OCI-LY3 (cell line): ENCODE measurements at regions not wholly inside any gene's neighbourhood (a gene's known extent, or its start where the extent isn't known, plus 50 kb on each side); places are given as distances from the start of the nearest gene placed in this dataset.

Experiments used
- CTCF ChIP-seq: fragments of 200-600, 300-600 bp; sonication (generic); IDR thresholded peaks from 2 replicates; pipeline ENCODE4 v1.5.1; 2014; ENCODE audit warnings: antibody characterized with exemption, low read length, low read depth
- EZH2phosphoT487 ChIP-seq: fragments of 200-600 bp; shearing (Covaris generic); IDR thresholded peaks from 2 replicates; pipeline ENCODE4 v1.6.1; 2018; ENCODE audit warnings: antibody characterized with exemption, mixed run types, low read depth

GRCh38 chr18:55998071-55998522, 410.1 kb upstream of the TCF4 start:
- TF ChIP-seq CTCF = no peak
- TF ChIP-seq EZH2phosphoT487 = no peak
